AG04449 (cell line): ENCODE measurements at regions not wholly inside any gene's neighbourhood (a gene's known extent, or its start where the extent isn't known, plus 50 kb on each side); places are given as distances from the start of the nearest gene placed in this dataset.

Source experiments
- CTCF ChIA-PET: fragments of 350-600 bp; formaldehyde crosslinking; extraction: SDS; loops from one replicate; lab custom pipeline; 2021; ENCODE audit warnings: antibody characterized with exemption; lab: Yijun Ruan, JAX
- POLR2A ChIA-PET: fragments of 400-600, 350-600 bp; formaldehyde crosslinking; extraction: SDS; loops from one replicate; lab custom pipeline; 2020; ENCODE audit warnings: antibody characterized with exemption, inconsistent platforms; lab: Yijun Ruan, JAX
- DNase-seq: peaks from one replicate; pipeline ENCODE4 v3.0.0-alpha.2; 2010; ENCODE audit warnings: low read depth, low spot score
- H3K4me3 ChIP-seq: 2 replicates; pipeline ENCODE4 v1.5.1; 2011; ENCODE audit warnings: low read depth, mild to moderate bottlenecking, control low read depth, low read length
- TF ChIP-seq, protein P1 (sequence below): IDR thresholded peaks from one replicate; pipeline ENCODE4 v1.5.1; 2011; ENCODE audit warnings: mild to moderate bottlenecking, moderate library complexity, low read length, control low read depth, inconsistent platforms; ENCODE audit not compliant: insufficient read depth; ENCODE audit errors: missing control alignments

DNA sequence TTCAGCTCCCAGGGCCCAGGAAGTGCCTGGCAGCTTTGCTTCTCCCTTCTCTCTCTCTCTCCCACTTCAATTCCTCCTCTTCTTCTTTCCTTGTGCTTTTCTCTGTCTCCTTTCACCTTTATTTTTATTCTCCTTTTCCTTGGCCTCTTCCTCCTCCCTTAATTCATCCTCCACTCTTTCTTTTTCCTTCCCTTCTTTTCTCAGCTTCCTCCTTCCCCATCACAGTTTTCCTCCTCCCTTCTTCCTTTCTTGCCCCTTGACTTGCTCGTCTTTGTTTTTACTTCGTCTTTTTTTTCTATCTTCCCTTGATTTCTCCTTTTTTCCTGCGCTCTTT is 99.4 kb upstream of the LHX1 start:
- H3K4me3 ChIP-seq: no peak overlapping the region
- TF ChIP-seq, protein P1, sequence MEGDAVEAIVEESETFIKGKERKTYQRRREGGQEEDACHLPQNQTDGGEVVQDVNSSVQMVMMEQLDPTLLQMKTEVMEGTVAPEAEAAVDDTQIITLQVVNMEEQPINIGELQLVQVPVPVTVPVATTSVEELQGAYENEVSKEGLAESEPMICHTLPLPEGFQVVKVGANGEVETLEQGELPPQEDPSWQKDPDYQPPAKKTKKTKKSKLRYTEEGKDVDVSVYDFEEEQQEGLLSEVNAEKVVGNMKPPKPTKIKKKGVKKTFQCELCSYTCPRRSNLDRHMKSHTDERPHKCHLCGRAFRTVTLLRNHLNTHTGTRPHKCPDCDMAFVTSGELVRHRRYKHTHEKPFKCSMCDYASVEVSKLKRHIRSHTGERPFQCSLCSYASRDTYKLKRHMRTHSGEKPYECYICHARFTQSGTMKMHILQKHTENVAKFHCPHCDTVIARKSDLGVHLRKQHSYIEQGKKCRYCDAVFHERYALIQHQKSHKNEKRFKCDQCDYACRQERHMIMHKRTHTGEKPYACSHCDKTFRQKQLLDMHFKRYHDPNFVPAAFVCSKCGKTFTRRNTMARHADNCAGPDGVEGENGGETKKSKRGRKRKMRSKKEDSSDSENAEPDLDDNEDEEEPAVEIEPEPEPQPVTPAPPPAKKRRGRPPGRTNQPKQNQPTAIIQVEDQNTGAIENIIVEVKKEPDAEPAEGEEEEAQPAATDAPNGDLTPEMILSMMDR: no peak
- ChIA-PET POLR2A (no interaction called here), CTCF (no interaction called here)
- no peak for DNase-seq

DNA sequence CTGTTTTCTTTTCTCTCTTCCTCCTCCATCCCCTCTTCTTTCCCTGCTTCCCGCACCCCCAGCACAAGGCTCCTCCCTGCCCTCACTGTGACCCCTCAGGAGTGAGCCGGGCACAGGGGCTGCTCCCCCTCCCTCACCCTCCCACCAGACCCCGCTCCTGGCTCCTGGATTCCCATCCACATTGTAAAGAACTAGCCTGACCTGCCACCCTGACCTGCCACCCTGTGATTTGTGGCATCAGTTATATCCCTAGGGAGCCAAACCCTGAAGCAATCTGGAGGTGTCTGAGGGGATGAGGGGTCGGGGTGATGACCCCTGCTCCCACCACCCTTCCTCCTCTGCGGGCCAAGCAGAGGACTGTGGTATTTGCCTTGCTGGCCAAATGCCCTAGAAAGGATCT is 98.0 kb upstream of the LHX1 start:
- POLR2A ChIA-PET: no interaction called here

DNA sequence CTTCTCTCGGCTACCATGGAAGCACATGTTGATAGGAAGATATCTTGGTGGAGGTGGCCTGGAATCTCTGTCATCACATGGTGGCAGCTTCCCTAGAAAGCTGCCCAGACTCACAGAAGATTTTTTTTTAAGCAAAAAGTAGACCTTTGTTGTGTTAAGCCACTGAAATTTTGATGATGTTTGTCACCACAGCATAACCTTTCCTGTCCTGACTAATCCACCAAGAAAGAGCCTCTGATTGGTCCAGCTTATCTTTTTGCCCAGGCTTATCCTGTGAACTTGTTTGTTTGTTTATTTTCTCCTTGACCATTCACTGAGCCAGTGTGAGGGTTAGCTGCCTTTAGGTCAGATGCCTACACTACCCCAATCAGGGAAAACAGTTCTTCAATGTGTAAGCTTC is 96.5 kb upstream of the LHX1 start:
- POLR2A ChIA-PET: no interaction called here
- CTCF ChIA-PET: no interaction called here
- no peak for DNase-seq
- TF ChIP-seq, protein P1: no peak
- H3K4me3 ChIP-seq: no peak overlapping the region

More for the DNA sequence above, 98.0 kb upstream of the LHX1 start:
- CTCF ChIA-PET: no interaction called here
- H3K4me3 ChIP-seq: no peak overlapping the region
- DNase-seq: no peak
- TF ChIP-seq, protein P1: no peak

DNA sequence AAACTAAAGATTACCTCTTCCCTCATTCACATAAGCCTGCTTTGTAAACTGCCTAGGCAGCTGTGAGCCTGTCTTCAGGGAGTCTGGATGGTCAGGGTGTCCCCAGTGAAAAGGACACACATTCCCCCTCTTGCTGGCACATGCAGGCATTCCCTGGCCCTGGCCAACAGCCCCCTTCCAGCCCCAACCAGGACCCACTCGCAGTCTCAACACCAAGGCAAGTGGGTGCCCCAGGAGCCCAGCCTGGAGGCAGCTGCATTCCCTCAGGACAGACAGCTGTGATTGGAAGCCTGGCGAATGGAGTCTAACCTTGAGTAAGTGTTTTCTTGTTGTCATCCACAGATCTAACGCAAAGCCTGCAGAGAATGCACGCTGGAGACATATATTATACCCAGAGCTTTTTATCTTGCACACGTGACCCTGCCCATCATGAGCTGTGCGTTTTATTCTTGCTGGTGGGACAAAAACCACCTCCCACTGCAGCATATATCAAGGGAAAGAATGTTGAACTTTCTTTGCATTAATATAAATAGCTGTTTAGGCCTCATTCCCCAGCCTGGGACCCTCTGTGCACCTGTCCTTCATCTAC is 95.0 kb upstream of the LHX1 start:
- TF ChIP-seq, protein P1: no peak
- DNase-seq: no peak
- ChIA-PET POLR2A (no interaction called here), CTCF (no interaction called here)
- no peak overlapping the region for H3K4me3 ChIP-seq

DNA sequence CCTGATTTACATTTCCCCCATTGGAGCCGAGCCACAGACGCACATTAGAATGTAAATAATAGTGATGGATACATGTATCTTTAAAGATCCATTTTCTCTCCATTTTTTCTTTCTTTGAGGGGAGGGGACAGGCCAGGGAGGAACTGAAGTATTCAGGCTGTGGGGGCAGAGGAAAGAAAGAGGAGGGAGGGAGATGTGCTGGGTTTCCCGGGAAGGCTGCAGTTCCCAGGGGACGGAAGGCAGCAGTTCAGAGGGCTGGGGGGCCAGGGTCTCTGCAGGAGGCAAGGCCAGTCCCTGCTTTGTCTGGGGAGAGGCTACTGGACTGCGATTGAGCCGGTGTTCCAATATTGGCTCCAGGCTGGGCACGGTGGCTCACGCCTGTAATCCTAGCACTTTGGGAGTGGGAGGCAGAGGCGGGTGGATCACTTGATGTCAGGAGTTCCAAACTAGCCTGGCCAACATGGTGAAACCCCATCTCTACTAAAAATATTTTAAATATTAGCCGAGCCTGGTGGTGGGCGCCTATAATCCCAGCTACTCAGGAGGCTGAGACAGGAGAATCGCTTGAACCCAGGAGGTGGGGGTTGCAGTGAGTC is 94.2 kb upstream of the LHX1 start:
- TF ChIP-seq, protein P1: no peak
- ChIA-PET POLR2A (no interaction called here), CTCF (no interaction called here)
- H3K4me3 ChIP-seq: no peak overlapping the region
- DNase-seq: no peak

DNA sequence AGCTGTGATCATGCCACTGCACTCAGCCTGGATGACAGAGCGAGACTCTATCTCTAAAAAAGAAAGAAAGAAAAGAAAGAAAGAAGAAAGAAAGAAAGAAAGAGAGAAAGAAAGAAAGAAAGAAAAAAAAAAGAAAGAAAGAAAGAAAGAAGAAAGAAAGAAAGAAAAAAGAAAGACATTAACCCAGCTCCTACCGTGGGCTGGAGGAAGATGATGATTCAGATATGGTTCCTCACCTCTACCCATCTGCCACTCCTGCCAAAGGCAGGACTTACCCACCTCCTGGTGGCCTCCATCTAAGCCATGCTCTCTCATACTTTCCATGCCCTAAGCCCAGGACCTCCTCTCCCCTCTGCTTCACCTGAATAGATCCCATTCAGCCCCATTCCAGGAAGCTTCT is 93.3 kb upstream of the LHX1 start:
- no peak for DNase-seq
- POLR2A ChIA-PET: no interaction called here
- H3K4me3 ChIP-seq: no peak overlapping the region
- CTCF ChIA-PET: no interaction called here
- TF ChIP-seq, protein P1: no peak
